K562 (cell line): ENCODE measurements at regions not wholly inside any gene's neighbourhood (a gene's known extent, or its start where the extent isn't known, plus 50 kb on each side); places are given as distances from the start of the nearest gene placed in this dataset.

Experiments used
- ADNP ChIP-seq: fragments of 200-800 bp; sonication (Bioruptor generic); IDR thresholded peaks from 2 replicates; pipeline ENCODE4 v1.6.1; 2016; ENCODE audit warnings: missing genetic modification characterization, missing compliant biosample characterization
- CBFA2T2 ChIP-seq: fragments of 450-650 bp; conservative IDR thresholded peaks from 2 replicates; pipeline ENCODE4 v1.6.1; 2017; ENCODE audit warnings: mild to moderate bottlenecking
- CBFB ChIP-seq: sonication (generic); formaldehyde crosslinking; IDR thresholded peaks from 2 replicates; pipeline ENCODE4 v1.4.0; 2020; ENCODE audit warnings: mild to moderate bottlenecking, missing genetic modification reagents
- DLX4 ChIP-seq: fragments of 250-450 bp; sonication (Bioruptor Pico); IDR thresholded peaks from 2 replicates; pipeline ENCODE4 v1.6.1; 2021; ENCODE audit warnings: mild to moderate bottlenecking
- ELF1 ChIP-seq: fragments of 200-800 bp; sonication (Bioruptor generic); IDR thresholded peaks from 2 replicates; pipeline ENCODE4 v1.6.1; 2016; ENCODE audit warnings: missing genetic modification characterization, missing compliant biosample characterization
- HMG20A ChIP-seq: fragments of 450-650 bp; formaldehyde crosslinking; conservative IDR thresholded peaks from 2 replicates; pipeline ENCODE4 v1.4.0; 2020; ENCODE audit warnings: mild to moderate bottlenecking, mixed read lengths
- NCOA4 ChIP-seq: fragments of 450-650 bp; IDR thresholded peaks from 2 replicates; pipeline ENCODE4 v1.6.1; 2018; ENCODE audit warnings: mild to moderate bottlenecking; ENCODE audit not compliant: partially characterized antibody
- POLR2G ChIP-seq: fragments of 200-400 bp; formaldehyde crosslinking; IDR thresholded peaks from 2 replicates; pipeline ENCODE4 v1.6.1; 2017; ENCODE audit warnings: low read depth, mild to moderate bottlenecking, antibody characterized with exemption, low read length, moderate library complexity
- PRMT5 ChIP-seq: sonication (generic); formaldehyde crosslinking; IDR thresholded peaks from 2 replicates; pipeline ENCODE4 v1.5.0; 2020; ENCODE audit warnings: missing genetic modification reagents
- SIX5 ChIP-seq, 2 experiments: IDR thresholded peaks; 2 replicates each; pipeline ENCODE4 v1.6.1; 2011; ENCODE audit warnings: low read length in 2 of 2, borderline replicate concordance in 1 of 2, low read depth in 1 of 2, mild to moderate bottlenecking in 1 of 2, moderate library complexity in 1 of 2; ENCODE audit not compliant: insufficient read depth in 1 of 2
- ZNF318 ChIP-seq, 2 experiments: fragments of 450-650 bp; IDR thresholded peaks; 2 replicates each; pipeline ENCODE4 v1.6.1; 2016; ENCODE audit warnings: mild to moderate bottlenecking in 2 of 2, borderline replicate concordance in 1 of 2, low read depth in 1 of 2, moderate library complexity in 1 of 2
- TF ChIP-seq, protein P1 (sequence below): fragments of 450-650 bp; IDR thresholded peaks from 2 replicates; pipeline ENCODE4 v1.6.1; 2016; ENCODE audit warnings: mild to moderate bottlenecking
- TF ChIP-seq, protein P2 (sequence below): fragments of 450-650 bp; formaldehyde crosslinking; IDR thresholded peaks from 2 replicates; pipeline ENCODE4 v1.4.0; 2020; ENCODE audit warnings: mild to moderate bottlenecking

DNA sequence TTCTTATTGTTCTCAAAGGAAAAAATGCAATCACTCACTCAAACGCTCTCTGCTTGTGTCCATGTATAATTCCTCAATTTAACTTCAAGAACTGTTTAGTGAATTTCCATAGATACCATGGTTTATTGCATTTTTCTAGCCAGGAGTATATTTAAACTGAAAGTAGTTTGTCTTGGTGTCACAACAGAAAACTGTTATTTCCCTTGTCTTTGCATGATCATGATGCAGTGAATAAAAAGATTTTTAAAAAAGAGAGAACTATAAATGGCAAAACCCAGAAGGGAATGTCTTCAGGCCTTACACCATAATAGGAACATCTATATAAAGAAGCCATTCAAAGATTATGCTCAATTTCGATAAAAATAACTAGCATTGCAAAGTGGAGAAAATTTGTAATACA lies 523.5 kb upstream of the ADGRL4 start (continued):
- TF ChIP-seq ZNF318 (IDR thresholded peaks at IDR 0.05; ENCODE audit: borderline replicate concordance in 1 of 2, low read depth in 1 of 2) (no peak), CBFB (CRISPR knock-in tag) (no peak), ADNP (tag) (no peak), PRMT5 (no peak), CBFA2T2 (no peak), ELF1 (tag) (no peak), HMG20A (CRISPR knock-in tag) (no peak), DLX4 (CRISPR knock-in tag) (no peak), NCOA4 (no peak), SIX5 (IDR thresholded peaks at IDR 0.05; ENCODE audit: borderline replicate concordance in 1 of 2, insufficient read depth in 1 of 2, low read depth in 1 of 2, low read length in 2 of 2) (no peak), POLR2G (no peak)
- TF ChIP-seq, protein P1, sequence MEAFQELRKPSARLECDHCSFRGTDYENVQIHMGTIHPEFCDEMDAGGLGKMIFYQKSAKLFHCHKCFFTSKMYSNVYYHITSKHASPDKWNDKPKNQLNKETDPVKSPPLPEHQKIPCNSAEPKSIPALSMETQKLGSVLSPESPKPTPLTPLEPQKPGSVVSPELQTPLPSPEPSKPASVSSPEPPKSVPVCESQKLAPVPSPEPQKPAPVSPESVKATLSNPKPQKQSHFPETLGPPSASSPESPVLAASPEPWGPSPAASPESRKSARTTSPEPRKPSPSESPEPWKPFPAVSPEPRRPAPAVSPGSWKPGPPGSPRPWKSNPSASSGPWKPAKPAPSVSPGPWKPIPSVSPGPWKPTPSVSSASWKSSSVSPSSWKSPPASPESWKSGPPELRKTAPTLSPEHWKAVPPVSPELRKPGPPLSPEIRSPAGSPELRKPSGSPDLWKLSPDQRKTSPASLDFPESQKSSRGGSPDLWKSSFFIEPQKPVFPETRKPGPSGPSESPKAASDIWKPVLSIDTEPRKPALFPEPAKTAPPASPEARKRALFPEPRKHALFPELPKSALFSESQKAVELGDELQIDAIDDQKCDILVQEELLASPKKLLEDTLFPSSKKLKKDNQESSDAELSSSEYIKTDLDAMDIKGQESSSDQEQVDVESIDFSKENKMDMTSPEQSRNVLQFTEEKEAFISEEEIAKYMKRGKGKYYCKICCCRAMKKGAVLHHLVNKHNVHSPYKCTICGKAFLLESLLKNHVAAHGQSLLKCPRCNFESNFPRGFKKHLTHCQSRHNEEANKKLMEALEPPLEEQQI: no peak
- TF ChIP-seq, protein P2, sequence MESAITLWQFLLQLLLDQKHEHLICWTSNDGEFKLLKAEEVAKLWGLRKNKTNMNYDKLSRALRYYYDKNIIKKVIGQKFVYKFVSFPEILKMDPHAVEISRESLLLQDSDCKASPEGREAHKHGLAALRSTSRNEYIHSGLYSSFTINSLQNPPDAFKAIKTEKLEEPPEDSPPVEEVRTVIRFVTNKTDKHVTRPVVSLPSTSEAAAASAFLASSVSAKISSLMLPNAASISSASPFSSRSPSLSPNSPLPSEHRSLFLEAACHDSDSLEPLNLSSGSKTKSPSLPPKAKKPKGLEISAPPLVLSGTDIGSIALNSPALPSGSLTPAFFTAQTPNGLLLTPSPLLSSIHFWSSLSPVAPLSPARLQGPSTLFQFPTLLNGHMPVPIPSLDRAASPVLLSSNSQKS (CRISPR knock-in tag): no peak
- TF ChIP-seq, all 486 proteins: peak for 0
